COLO668 (cell line): ENCODE measurements at regions not wholly inside any gene's neighbourhood (a gene's known extent, or its start where the extent isn't known, plus 50 kb on each side); places are given as distances from the start of the nearest gene placed in this dataset.
"Not testable (repeated sequence)": the region's sequence is repeated elsewhere in the genome, so short reads cannot be mapped to it uniquely, and the experiment has no call there.

Experiments used
- DNase-seq: peaks from one replicate; lab custom pipeline; 2025; ENCODE audit not compliant: unreplicated experiment; lab: John Stamatoyannopoulos, UW

DNA sequence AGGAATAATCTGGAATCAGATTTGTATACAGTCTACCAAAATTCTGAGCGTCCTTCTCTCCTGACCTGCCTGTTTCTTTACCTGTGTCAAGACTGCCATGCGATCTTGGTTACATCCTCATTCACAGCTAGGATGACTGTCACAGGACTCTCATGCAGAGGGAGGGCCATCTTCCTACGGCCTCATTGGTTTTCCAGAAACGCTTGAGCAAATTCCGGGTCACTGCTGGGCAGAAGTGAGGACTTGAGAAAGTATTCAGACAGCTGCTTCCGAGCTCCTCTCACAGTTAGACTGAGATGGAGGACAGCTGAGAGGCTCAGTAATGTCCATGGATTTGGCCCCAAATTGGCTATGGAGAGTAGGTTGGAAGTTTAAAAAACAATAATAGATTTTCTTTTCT, 94.2 kb downstream of the TFAP2C start:
- DNase-seq: no peak

DNA sequence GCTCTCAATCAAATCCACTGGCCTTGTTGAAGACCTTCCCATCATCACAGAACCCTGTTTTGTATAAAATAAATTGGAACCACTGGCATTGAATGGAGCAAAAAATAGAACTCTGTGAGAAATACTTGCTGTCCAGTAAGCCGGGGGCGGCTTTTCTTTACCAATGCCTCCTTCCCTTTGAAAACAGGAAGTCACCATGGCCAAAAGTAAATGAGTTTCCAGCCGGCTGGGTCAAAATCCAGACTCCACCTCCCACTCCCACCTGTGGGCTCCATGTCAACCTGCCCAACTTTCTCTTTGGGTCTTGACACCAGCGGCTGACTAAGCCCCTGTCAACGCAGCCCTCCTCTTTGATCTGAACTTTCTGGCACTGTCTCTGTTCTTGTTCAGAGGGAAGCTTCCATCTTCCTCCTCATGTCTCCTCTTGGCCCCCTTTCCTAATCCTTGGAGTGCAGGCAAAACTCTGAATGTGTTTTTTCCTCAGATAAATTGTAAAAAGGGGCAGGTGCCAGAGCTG, 95.2 kb downstream of the TFAP2C start:
- no peak for DNase-seq

DNA sequence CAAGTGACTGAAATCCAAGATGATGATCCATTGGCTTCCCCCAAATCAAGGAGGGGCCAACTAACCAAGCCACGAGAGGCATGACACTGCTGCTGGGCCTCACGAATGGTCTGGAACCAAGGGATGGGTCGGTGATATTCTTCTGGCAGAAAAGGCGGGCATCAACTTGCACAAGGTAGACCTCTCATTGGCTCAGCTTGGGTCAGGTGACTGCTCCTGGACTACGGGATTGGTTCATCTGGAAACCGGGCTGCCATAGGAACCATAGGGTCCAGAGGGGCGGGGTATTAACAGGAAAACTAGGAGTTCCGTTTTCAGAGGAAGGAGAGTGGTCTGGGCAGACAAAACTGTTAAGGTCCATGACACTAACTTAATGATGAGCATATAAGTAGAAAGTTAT, 100.9 kb downstream of the TFAP2C start:
- no peak for DNase-seq

DNA sequence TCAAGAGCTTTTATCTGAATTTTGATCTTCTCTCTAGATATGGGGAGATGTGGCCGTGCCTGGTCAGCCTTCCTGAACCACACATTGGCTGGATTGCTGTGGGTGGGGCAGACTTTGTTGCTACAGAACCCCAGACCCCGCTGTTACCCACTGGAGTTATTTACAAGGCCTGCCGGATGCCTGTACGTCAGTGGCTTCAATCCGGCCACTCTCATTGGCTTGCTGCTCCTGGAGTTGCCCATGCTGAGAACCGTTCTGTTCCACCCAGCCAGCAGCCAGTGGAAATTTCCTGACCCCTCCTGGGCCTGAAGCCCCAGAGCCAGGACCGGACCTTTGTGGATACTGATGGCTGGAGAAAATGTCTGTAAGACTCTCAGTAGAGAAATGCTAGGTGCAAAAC, 101.9 kb downstream of the TFAP2C start:
- no peak for DNase-seq

DNA sequence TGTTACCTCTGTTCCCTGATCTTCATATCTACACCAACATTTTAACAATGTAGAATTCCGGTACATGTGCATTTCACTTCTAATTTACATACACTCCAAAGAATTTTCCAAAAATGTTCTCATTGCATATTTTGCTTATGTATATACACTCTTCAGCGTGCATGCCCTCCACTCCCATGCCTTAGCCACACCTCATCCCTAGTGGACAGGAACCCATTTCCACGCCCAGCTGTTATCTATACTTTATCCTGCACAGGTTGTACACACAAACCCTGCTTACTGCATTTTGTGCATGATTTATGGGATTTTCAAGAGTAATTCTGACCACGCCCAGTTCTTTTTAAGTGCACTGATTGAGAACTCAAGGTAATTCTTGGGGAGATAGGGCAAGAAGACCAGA, 102.4 kb downstream of the TFAP2C start:
- DNase-seq: no peak

DNA sequence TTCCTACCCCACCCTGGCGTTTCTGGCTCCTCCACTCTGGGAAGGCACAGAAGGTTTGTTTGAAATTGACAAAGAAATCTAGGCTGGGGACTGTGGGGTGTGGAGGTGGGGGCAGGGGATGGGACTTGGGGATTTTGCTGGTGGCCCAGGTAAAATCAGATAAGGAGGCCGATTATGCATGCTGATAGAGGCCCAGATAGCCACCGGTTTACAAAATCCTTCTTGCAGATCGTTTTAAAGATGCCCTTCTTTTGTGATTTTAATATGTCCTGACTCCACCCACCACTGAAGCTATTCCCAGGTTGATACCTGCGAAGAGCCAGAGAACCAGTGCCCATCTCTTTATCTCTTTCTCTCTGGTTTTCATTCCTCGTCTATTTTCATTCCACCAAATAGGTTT, 104.9 kb downstream of the TFAP2C start:
- DNase-seq: no peak

DNA sequence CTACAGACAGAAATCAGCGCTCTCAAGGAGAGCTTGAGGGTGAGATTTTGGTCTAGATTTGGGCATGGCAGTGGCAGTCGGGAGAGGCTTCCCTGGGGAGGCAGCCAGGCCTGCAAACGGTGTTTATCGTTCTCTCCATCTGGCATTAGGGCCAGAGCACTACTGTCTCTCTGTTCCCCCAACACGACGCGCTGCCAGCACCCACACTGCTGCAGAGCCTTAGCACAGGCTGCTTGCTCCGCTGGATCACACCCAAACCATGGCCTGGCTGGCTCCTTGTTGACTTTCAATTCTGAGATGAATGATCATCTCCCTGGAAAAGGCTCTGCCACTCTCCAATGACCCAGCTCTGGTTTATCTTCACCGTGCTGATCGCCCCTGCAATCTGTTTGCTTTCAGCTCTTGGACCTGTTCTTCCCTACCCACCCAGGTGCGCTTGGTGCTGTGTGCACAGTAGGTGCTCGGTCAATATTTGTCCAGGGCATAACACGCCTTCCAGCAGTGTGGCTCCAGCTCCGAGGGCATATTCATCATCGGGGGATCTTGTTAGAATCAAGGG, 106.1 kb downstream of the TFAP2C start:
- DNase-seq: no peak

DNA sequence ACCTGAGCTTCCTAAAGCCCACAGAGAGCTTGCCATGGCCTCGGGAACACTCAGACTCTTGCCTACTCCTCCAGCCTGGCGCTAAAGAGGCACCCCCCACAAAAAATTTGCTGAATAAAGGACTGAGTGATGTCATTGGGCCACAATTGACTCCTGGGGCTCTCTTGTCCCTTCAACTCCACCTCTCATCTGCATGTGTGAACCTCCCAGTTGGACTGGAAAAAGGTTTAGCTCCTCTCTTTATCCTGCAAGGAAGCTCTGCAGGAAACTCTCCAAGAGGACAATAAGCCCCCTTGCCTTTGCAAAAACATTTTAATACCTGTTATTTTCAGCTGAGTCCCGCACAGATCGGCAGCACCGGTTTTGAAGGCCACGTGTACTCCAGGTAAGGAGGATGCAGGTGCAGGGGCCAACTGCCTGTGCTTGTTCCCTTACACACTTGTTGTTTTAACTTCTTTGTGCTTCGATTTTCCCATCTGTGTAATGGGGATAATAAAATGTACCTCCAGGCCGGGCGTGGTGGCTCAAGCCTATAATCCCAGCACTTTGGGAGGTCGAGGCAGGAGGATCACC, 107.3 kb downstream of the TFAP2C start:
- no peak for DNase-seq

DNA sequence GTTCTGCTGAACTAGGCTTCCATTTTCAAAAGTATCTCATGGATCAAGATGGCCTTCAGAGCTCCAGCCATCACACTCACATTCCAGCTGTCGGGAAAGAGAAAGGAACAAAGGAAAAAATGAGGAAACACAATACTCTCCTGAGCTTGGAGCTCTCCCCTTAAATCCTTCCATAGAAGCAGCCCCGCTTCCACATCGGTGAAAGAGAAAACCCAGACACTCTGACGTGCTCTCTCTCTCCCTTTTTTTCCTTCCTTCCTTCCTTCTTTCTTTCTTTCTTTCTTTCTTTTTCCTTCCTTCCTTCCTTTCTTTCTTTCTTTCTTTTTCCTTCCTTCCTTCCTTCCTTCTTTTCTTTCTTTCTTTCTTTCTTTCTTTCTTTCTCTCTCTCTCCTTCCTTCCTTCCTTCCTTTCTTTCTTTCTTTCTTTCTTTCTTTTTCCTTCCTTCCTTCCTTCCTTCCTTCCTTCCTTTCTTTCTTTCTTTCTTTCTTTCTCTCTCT, 115.3 kb downstream of the TFAP2C start:
- not testable (repeated sequence) for DNase-seq

DNA sequence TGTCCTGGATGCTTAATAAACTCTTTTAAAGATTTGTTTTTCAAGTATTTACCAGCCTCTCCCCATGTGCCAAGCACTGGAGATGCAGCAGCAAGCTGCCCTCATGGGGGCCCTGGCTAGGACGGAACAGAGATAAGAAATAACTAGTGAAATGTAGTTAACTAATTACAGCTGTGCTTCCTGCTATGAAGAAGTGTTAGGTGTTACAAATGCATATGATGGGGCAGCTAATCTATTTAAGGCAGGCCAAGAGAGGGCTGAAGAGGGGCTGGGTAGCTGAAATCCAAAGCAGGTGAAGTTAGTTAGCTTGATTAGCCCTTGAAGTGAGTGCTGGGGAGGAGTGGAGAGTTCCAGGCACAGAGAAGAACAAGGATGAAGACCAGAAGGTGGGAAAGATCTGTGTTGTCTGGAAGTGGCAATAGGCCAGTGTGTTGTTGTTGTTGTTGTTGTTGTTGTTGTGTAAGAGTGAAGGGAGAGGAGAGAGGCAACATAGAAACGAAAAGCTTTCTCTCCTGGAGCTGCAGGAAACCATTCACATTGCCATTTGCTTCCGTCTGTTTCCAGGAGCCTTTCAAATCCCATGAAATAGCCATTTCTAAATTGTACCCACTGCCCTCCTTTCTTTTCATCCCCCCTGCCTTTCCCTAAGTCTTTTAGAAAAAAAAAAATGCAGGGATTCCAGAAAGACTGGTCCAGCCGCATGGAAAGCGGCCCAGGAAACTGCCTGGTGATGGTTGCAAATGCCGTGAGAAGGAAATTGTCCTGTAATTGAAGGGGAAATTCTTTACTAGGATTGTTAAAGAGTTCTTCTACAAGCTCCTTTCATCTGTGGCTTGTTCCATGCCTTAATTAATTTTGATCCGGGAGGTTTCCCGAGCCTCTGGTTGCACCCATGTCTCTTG, 119.6 kb downstream of the TFAP2C start:
- DNase-seq: no peak

DNA sequence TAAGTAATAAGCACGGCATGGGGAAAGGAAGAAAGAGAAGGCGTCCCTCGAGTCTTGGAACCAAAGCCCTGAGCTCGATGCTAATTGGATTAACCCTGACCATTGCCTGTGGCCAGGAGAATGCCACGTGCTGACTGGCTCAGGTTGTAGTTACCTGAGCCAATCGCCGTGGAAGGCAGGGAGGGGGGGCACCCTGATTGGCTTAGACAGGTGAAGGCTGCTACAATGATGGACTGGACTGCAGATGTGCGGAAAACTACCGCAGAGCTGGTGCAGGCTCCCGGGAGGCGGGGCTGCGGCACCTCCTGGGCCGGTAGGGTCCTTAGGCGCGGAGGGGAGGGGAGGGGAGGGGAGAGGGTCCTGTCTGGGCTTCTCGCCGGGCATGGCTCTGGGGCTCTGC, 121.3 kb downstream of the TFAP2C start:
- DNase-seq: no peak

DNA sequence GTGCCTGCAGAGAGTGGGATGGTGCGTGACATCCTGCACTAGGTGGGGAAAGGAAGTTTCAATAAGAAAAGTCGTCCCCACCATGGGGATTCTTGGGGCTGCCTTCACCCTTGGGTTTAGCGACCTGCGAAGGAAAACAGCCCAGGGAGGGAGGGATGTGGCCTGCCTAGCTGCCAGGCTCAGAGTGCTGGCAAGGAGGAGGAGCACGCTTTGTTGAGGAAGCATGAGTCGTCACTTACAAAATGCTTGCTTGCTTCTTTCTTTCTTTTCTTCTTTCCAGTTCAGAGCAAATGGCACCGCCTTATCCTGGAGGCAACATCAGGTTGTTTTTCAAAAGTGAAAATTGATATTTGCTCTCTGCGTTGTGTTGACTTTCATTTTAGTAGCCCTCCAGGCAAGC, 123.2 kb downstream of the TFAP2C start:
- DNase-seq: no peak

DNA sequence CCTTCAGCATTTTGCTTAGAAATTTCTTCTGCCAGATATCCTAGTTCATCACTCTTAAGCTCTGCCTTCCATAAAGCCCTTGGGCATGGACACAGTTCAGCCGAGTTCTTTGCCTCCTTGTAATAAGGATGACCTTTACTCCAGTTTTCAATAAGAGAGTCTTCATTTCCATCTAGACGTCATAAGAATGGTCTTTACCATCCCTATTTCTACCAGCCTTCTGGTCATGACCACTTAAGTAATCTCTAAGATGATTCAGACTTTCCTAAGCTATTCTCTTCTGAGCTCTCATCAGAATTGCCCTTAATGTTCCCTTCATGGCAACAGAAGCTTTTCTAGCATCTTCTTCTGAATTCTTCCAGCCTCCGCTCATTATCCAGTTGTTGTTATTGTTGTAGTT, 126.1 kb downstream of the TFAP2C start:
- DNase-seq: no peak

DNA sequence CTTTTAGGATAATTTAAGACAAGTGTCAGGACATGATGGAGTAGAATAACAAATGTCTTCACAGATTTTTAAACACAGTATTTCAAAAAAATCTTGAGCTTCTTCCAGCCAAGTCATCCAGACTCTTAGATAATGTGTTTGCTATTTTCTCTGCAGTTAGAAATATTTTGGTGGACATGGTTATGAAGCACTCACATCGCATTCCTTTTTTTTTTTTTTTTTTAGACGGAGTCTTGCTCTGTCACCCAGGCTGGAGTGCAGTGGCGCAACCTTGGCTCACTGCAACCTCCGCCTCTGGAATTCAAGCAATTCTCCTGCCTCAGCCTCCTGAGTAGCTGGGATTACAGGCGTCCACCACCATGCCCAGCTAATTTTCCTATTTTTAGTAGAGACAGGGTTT, 127.6 kb downstream of the TFAP2C start:
- not testable (repeated sequence) for DNase-seq

DNA sequence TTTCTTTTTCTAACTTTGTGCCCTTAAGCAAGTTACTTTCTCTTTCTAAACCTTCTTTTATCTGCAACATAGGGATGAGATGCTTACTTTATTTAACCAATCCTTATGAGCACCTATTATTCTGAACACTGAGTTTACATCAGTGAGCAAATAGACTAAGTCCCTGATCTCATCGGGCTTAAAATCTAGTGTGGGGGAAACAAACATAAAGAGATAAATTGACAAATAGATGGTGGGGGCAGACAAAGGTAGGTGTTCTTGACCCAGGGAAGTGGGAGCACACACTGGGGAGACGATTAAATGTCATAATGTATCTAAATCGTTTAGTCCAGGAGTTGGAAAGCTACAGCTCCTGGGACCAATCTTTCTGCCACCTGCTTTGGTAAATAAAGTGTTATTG, 129.6 kb downstream of the TFAP2C start:
- no peak for DNase-seq

DNA sequence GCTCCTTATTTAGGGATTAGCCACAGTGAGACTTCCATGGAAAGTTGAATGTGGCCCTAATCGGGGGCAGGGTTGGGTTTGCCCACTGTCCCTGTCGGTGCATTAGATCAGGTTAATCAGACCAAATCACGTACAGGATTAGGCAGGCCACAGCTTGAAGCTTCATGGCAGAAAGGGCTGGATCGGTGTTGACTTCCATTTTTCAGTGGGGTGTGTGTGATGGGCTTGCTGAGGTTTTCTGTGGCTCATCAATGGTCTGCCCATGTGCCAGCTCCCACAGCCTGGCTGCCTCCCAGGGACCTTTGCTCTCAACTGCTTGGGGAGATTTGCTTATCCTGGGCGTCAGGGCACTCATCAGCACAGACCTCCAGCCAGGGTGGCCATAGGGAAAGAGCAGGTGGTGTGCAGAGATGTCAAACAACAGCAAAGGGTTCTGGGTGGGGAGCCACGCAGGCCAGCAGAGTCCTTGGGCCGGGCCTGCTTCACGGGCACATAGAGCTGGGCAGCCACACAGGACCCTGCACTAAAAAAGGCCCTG, 130.7 kb downstream of the TFAP2C start:
- DNase-seq: no peak

DNA sequence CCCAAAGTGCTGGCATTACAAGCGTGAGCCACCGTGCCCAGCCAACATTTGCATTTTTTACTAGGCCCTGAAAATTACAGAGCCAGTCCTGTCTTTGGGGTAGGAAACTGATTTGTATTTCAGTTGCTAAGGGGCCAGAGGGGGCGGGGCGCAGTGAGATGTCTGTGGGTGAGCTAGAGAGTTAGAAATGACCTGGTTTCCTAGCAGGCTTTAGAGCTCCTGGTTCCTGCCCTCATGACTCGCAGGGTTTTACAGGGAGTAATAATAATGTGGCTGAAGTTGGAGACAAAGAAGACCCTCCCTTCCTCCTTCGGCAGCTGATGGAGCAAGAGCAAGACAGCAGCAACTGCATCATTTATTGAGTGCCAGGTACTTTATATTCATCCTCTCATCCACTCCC, 131.5 kb downstream of the TFAP2C start:
- no peak for DNase-seq

DNA sequence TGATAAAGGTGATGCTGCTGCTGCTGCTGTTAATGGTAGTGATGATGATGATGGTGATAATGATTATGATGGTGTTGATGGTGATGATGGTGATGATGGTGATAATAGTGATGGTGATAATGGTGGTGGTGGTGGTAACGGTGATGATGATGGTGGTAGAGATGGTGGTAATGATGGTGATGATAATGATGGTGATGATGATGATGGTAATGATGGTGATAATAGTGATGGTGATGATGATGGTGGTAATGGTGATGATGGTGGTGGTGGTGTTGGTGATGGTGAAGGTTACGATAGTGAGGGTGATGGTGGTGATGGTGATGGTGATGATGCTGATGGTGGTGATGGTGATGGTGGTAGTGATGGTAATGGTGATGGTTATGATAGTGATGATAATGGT, 132.3 kb downstream of the TFAP2C start:
- no peak for DNase-seq

DNA sequence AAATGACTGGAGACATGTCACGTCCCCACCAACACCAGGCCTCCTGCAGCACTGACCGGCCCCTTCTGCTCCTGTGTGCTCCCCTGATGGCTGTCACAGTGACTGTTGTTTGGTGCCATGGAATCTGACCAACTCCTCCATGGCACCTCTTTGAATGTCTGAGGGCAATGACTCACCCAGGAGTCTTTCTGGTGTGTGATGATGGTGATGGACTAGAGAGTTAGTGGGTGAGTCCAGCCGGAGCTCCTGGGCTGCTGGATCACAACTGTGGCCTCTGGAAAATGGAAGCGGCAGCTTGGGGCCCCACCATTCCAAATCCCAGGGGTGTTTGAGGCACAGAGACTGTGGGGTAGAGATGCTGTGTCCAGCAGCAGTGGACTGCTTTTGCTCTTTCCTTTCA, 133.3 kb downstream of the TFAP2C start:
- DNase-seq: no peak

DNA sequence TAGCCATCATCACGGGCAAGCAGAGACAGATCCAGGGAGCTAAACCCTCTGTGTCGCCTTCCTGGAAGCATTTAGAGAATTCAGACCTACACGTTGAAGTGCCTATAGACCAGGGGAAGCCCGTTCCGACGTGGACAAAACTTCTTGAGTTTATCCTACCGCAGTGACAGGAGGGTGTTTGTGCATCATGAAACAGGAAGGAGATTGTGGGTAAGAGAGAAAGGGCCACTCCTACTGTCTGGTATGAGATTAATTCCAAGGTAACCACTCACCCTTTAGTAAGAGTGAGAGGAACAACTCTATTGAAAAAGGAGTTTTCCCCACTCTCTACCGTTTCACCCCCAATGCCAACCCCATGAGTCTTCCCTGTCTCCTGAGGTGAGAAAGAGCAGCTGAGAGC, 133.7 kb downstream of the TFAP2C start:
- no peak for DNase-seq

DNA sequence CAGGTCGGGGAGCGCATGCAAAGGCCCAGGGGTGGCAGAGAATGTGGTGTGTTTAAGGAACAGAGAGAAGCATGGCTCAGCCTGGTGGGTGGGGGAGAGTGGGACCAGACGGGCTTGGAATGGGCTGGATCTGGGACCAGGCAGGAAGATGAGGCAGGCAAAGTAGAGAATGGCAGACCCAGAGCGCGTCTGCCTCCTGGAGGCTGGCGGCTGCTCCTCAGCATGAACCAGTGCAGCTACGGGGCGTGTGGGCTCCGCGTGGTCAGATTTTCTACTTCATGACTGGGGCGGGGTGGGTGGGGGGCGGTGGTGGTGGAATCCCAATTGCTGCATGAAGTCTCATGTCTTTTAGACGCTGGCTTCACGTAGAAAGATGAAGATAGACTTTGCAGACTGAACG, 135.6 kb downstream of the TFAP2C start:
- DNase-seq: no peak
